ENCODE measurements at regions not wholly inside any gene's neighbourhood (a gene's known extent, or its start where the extent isn't known, plus 50 kb on each side); places are given as distances from the start of the nearest gene placed in this dataset.

- no peak overlapping the region for H3K4me3 ChIP-seq (ENCODE audit: low read depth, low read length)
Observed at GRCh38 chr5:123753937-123754891, 242.2 kb downstream of the CSNK1G3 start.

- H3K4me3 ChIP-seq (ENCODE audit: low read depth, low read length) = no peak overlapping the region
Observed at GRCh38 chr5:123753180-123753936, 241.4 kb downstream of the CSNK1G3 start.

GRCh38 chr5:123752552-123753179 is 240.7 kb downstream of the CSNK1G3 start:
- no peak overlapping the region for H3K4me3 ChIP-seq (ENCODE audit: low read depth, low read length)

GRCh38 chr5:123751670-123752069 is 239.7 kb downstream of the CSNK1G3 start:
- H3K4me3 ChIP-seq (ENCODE audit: low read depth, low read length) = no peak overlapping the region

DNA sequence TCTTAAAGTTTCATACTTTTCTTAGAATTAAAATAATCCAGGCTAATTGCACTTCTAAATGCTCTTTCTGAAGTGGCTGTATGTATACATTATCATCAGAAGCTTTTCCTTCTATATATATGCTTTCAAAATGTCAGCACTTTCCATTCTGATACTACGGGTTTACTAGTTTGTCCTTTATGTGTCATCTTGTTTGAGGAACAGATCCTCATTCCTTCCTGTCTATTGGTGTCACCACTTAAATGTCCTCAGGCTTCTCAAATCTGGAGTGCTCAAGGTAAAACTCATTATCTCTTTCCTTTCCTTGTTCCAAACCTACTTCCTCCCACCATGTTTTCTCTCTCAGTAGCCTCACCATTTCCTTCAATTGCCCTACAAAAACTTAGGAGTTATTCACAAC is 236.3 kb downstream of the CSNK1G3 start:
- H3K4me3 ChIP-seq (ENCODE audit: low read depth, low read length) = no peak overlapping the region

DNA sequence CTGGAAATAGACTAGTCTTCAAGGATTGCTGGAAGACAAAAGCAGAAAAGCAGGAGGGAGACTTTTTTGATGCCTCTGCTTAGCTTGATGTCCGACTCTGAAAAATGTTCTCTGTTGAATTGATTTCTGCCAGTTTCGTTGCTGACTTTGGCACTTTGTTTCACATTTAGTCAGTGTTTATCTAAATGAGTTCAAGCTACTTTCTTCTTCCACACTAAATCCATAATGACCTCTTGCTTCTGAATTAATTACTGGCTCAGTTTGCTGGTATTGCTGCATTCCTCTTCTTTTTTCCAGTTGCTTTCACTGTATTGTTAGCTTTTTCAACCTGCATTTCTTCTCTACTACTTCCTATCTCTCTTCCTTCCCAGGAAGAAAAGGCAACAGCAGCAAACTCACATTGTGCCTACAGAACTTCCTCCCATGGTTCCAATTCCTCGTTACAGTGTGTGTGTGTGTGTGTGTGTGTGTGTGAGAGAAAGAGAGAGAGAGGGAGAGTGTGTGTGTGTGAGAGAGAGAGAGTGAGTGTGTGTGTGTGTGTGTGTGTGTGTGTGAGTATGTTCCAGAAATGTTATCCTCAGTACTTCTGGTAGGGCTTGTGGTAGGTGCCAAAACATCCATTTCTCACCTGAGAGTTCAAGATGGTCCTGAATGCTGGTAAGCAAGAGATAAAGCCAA is 234.8 kb downstream of the CSNK1G3 start:
- H3K4me3 ChIP-seq (ENCODE audit: low read depth, low read length) = no peak overlapping the region

GRCh38 chr5:123743990-123744583 is 232.1 kb downstream of the CSNK1G3 start:
- no peak overlapping the region for H3K4me3 ChIP-seq (ENCODE audit: low read depth, low read length)

DNA sequence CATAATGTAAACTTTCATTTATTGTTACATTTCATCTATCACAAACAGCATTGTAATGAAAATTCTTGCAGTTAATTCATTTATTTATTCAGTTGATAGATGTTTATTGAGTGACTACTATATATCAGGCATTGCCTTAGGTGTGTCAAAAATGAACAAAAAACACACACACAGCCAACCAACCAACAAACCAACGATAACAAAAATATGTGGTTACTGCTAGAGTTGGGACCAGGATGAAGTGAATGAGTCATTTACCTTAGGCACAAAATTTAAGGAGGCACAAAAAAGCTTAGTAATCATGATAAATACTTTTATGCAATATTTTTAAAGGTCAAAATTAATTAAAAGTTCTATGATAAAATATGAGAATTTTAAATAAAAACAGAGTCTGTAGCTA is 223.4 kb downstream of the CSNK1G3 start:
- H3K4me3 ChIP-seq (ENCODE audit: low read depth, low read length) = no peak overlapping the region

- H3K4me3 ChIP-seq (ENCODE audit: low read depth, low read length) = no peak overlapping the region
Observed at GRCh38 chr5:123732257-123732656, 220.3 kb downstream of the CSNK1G3 start.

GRCh38 chr5:123722451-123722850 is 210.5 kb downstream of the CSNK1G3 start:
- H3K4me3 ChIP-seq (ENCODE audit: low read depth, low read length) = no peak overlapping the region

DNA sequence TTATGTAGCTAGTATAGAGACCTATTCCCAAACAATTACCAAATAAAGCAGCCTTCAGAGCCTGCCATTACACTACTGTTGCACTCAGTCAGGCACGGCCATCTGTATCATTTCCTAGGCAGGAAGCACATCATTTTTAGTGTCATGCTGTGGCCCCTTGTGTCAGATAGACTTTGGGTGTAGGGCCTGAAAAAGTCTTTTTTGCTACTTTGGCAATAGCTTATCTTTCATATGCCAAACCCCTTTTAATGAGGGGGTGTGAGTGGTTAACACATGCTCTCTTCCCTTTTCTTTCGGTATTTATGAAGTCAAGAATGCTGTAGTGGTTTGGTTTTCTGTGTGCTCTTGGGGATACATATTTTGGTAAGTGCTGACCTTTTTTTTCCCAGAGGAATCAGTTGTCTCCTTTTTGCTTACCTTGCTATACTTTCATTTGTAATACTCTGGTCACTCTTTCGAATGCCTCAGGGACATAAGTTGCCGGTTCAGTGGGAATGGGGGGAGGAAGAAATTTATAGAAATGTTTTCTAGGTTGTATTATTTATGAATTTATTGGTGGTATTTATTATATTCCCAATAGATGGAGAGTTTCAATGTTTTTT is 209.8 kb downstream of the CSNK1G3 start:
- H3K4me3 ChIP-seq (ENCODE audit: low read depth, low read length) = no peak overlapping the region

- H3K4me3 ChIP-seq (ENCODE audit: low read depth, low read length) = no peak overlapping the region
Observed at GRCh38 chr5:123720955-123721354, 209.0 kb downstream of the CSNK1G3 start.

DNA sequence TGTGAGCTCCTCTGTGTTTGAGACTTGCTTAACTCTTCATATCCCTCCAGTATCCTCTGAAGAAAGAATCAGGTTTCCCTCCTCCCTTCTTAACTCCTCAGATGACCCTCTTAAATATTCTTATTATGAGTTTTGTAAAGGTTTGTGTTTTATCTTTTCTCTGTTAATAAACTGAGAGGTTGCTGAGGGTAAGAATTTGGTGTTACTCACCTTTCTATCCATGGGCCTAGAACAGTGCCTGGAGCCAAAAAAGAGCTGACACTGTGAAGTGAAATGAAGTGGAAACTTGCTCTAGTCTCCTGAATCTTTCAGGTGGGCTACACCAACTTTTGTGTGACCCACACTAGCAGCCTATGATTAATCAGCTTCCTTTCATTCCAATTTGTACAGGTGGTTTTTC is 208.4 kb downstream of the CSNK1G3 start:
- no peak overlapping the region for H3K4me3 ChIP-seq (ENCODE audit: low read depth, low read length)

DNA sequence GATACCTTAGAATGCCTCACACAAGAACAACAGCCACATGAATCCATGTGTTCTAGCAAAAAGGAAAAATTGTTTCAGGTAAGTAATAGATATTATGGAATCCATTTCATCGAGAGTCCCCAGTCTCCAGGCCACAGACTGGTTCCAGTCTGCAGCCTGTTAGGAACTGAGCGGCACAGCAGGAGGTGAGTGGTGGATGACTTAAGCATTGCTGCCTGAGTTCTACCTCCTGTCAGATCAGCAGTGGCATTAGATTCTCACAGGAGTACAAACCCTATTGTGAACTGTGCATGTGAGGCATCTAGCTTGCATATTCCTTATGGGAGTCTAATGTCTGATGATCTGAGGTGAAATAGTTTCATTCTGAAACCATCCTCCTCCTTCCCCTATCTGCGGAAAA is 207.0 kb downstream of the CSNK1G3 start:
- H3K4me3 ChIP-seq (ENCODE audit: low read depth, low read length) = no peak overlapping the region

- no peak overlapping the region for H3K4me3 ChIP-seq (ENCODE audit: low read depth, low read length)
Observed at GRCh38 chr5:123718238-123718637, 206.3 kb downstream of the CSNK1G3 start.

DNA sequence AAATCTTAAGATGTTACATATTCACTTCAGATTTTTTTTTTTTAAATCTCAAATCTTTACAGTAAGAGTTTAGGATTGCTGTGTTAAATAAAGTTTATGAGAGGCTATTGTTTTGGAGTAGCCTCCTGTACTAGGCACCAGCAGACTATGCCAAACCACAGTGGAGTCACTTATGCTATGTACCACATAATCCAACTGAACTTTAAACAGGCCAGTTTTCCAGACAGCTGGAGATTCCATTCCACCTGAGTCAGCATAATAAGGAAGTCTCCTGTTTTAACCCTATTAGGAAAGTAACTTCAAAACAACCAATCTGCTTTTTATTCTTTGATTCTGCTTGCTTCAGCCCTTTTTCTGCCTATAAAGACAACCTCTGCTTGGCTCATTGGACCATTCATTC is 205.2 kb downstream of the CSNK1G3 start:
- H3K4me3 ChIP-seq (ENCODE audit: low read depth, low read length) = no peak overlapping the region

- no peak overlapping the region for H3K4me3 ChIP-seq (ENCODE audit: low read depth, low read length)
Observed at GRCh38 chr5:123710031-123710430, 198.1 kb downstream of the CSNK1G3 start.

- H3K4me3 ChIP-seq (ENCODE audit: low read depth, low read length) = no peak overlapping the region
Observed at GRCh38 chr5:123709422-123709821, 197.4 kb downstream of the CSNK1G3 start.

- no peak overlapping the region for H3K4me3 ChIP-seq (ENCODE audit: low read depth, low read length)
Observed at GRCh38 chr5:123708074-123708806, 196.3 kb downstream of the CSNK1G3 start.

DNA sequence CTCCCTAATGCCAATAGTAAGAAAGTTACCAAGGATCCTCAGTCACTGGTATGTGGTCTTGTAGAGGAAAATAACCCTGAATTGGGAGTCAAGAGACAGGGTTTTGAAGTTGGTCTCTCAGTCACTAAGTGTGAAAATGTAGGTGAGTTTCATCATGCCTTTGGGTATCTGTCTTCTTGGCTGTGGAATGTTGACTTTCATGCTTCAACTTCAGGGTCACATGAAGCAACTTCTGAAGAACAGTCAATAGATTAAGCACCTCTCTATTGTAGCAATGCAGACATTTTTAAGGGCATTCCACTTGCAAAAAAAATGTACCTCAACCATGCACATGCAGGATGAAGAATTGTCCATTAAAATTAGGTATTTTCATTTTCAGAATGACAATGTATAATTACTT is 194.6 kb downstream of the CSNK1G3 start:
- H3K4me3 ChIP-seq (ENCODE audit: low read depth, low read length) = no peak overlapping the region
